NCI-H2196 treated with DMSO at 0.1 percent for 48 hours (cell line): ENCODE measurements at regions not wholly inside any gene's neighbourhood (a gene's known extent, or its start where the extent isn't known, plus 50 kb on each side); places are given as distances from the start of the nearest gene placed in this dataset.
A peak's percentile ranks its signal among the peaks of the same experiment; 100 is the strongest.
"Not testable (repeated sequence)": the region's sequence is repeated elsewhere in the genome, so short reads cannot be mapped to it uniquely, and the experiment has no call there.

Experiments
- DNase-seq: peaks from one replicate; lab custom pipeline; 2025; ENCODE audit not compliant: unreplicated experiment; lab: John Stamatoyannopoulos, UW

DNA sequence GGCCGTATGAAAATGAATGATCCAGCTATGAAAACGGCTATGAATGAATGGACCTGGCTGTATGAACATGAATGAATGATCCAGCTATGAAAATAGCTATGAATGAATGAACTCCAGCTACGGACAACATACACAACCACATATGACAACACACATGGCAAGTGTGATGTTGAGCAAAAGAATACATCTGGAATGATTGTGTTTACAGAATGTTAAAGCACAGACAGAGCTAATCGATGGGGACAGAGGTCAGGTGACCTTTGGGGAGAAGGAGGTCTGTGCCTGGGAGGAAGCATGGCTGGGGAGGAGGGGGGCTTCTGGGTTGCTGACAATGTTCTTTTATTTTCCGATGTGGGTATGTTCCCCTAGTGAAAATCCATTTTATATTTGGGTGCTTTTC is 174.0 kb upstream of the WSCD1 start:
- no peak for DNase-seq

GRCh38 chr17:5897275-5897911 is 172.8 kb upstream of the WSCD1 start:
- no peak for DNase-seq

- DNase-seq = not testable (repeated sequence)
Observed at GRCh38 chr17:5897981-5898380, 172.2 kb upstream of the WSCD1 start.

DNA sequence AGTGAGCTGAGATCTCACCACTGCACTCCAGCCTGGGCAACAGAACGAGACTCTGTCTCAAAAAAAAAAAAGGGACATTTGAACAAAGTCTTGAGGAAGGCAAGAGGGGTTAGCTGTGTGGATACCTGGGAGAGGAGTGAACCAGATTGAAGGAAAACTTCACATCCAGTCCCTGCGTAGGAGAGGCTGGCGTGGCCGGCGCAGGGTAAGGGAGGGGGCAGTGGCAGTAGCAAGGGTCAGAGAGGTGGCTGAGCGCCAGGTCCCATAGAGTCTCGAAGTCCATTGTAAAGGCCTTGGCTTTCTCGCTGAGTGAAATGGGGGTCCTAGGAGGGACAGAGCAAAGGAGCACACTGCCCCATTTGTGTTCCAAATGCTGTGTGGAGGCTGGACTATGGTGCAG is 171.8 kb upstream of the WSCD1 start:
- DNase-seq = no peak

DNA sequence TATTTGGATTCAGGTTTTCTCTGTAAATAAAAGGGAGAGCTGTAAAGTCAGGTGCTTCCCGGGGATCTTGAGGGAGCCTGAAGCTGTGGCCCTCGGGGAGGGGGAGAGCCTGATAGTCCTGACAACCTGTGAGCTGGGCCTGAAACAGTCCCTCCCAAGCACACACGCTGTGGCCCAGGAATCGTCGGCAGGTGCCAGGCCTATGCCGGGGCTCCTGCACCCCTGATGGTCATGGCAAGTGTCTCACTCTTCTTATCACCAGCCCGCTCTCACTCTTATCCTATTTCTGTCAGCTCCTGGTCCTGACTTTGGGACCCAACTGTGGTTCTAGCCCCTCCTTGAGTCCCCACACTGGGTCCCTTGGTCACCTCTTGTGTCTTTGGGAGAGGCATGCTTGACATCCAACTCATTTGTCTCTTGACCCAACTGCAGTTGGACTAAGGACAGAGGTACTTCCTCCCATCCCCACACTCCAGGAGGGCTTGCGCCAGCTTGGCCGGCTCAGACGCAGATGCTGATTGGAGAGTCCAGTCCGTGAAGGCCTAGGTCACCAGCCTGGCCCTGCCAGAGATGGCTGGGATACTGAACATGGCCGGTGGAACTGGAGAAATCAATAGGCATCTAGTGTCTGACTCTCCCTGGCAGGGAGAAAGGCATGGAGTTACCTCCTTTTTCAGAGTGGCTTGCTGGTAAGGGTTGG is 170.5 kb upstream of the WSCD1 start:
- DNase-seq = no peak

DNA sequence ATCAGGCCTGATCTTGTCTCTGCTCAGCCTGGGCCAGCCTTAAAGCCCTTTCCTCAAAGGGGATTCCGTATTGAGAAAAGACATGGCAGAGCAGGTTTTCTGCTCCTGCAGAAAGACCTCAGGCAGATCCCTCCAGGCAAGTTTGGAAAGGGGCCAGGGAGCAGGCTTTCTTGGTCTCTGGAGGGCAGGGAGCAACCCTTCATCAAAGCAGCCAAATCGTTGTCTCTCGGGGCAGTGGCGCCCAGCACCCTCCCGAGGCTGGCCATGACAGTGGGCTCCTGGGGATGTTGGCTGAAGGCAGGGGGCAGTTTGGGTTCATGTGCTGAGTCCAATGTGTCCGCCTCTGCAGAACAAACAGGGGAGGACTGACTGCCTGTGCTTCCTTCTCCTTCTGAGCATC is 168.4 kb upstream of the WSCD1 start:
- DNase-seq = no peak

- DNase-seq = no peak
Observed at GRCh38 chr17:5902181-5903140, 167.7 kb upstream of the WSCD1 start.

GRCh38 chr17:5911919-5912318 is 158.3 kb upstream of the WSCD1 start:
- no peak for DNase-seq

DNA sequence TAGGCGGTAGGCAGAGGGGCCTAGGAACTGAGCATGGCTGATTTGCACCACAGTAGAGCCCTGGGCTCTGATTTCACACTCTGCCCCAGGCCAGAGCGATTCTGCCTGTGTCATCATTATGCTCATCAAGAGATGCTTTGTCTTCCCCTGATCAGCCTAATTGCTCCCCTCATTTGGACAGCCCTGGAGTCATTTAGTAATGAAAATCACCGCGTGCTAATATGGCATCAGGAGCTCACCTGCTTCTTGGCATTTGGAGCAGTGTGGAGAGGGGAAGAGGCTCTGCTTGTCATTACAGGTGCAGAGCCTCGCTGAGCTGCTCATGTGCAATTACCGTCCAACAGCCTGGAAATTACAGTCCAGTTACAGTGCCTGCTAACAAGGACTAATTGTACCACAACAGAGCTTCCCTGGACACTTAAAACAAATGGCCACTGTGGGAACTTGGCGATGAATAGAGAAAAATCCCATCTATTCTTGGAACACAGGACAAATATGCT is 157.1 kb upstream of the WSCD1 start:
- no peak for DNase-seq

- DNase-seq = no peak
Observed at GRCh38 chr17:5913641-5914040, 156.5 kb upstream of the WSCD1 start.

DNA sequence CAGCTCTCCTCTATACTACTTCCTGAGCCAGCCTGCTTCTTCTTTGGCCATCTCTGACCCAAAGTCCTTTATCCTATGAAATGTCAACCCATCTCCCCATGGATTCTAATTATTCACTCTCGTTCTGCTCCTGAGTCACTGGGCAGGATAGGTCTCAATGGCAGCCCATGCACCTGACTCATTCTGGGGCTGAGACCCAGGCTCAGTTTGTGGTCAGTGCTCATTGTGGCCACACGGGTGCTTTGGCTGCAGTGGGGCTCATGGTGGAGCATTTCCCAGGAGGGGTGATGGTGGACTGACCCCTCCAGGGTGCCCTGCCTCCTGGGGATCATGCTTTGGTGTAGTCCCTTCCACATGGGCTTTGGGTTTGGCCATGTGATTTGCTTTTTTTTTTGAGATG is 154.8 kb upstream of the WSCD1 start:
- DNase-seq = no peak

DNA sequence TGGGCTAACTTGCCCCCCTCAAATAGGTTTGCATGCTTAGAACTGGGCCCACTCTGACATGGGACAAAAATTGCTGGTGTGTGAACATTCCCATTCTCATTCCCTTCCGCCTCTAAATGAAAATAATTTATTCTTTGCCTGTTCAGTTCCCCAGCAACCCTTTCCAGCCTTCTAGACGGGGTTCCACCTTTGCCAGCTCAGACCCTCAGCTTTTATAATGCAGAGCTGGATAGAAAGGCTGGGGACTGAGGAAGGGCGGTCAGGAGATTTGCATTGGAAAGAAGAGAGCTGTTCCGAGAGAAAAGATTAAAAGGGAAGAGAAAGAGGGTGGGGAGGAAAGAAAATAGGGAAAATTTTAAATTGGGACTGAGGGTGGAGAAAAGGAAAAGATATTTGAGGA is 151.1 kb upstream of the WSCD1 start:
- no peak for DNase-seq

DNA sequence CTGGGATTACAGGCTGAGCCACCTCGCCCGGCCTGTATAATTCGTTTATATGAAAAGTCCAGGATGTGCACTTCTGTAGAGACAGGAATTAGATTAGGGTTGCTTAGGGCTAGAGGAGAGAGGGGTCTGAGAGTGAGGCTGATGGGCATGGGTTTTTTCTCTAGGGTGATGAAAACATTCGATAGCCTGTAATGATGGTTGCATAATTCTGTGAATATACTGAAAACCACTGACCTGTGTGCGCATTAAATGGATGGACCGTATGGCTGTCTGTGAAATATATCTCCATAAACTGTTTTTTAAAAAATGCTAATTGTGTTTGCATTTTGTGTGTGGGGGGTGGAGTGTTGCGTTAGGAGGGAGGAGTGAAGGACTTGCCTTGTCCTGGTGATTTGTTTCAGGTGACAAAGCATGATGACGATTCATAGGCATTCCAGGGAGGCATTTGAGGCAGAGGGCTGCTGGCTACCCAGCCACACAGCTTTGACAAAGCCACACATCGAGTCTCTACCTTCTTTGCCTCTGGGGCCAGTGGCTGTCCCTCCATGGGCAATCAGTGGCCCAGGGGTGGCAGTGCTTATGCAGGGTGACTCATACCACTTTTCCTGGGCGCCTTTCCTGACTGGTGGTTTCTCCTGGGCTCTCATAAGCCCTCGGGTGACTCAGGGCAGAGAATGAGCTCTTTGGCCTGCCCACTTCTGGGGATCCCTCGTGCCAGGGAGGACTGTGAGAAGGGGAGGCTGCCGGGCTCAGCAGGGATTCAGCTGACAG is 148.5 kb upstream of the WSCD1 start:
- DNase-seq = no peak

DNA sequence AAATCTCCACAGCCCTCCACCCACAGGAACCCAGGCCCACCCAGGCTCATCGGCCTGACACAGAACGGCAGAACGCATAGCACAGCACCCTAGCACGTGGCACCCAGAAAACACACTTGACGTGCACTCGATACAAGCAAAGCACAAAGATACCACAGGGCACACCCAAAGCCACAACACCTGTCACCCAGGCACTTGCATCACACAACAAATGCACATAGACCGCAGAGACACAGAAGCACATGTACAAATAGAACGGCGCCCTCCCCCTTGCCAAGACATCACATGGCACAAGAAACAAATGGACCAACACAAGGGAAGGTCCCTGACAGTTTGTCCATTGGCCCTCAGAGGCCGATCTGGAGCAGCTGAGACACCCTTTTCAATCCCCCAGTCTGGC is 147.7 kb upstream of the WSCD1 start:
- DNase-seq = no peak

DNA sequence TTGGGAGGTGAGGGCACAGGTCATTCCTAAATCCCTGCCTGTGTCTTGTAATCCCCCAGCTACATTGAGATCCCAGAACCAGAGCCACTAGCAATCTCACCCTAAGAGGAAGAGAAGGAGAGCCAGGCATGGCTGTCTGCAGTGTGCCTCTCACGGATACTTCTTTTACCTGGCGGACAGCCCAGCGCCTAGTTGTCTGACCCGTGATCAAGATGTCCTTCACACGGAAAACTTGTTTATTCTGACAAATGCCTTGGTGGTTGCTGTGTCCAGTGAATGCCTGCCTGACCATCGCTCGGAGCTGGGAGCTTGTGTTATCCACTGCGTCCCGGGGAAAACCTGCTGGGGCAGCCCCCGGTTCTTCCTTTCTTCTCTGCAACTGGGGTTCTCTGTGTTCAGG is 140.5 kb upstream of the WSCD1 start:
- no peak for DNase-seq

GRCh38 chr17:5930555-5930954 is 139.6 kb upstream of the WSCD1 start:
- DNase-seq = not testable (repeated sequence)

GRCh38 chr17:5931616-5932015 is 138.6 kb upstream of the WSCD1 start:
- DNase-seq = peak; percentile 48

GRCh38 chr17:5933430-5933829 is 136.7 kb upstream of the WSCD1 start:
- no peak for DNase-seq

DNA sequence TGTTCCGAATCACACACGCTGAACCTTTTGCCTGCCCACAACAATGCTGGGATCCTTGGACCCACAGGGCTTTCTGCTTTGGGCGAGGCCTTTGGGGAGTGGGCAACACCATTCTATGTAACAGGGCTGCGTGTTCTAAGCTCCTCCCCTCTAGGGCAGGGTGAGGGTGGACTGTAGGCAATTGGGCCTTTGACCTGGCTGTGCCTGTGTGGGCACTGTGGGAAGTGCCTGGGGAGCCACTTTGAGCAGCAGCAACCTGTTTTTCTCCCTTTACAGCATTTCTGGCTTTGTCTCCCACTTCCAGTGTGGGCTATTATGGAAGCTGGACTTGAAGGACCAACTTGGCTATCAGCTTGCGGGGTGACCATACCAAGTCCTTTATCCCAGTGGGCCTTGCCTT is 128.9 kb upstream of the WSCD1 start:
- no peak for DNase-seq

- DNase-seq = no peak
Observed at GRCh38 chr17:5942687-5943086, 127.5 kb upstream of the WSCD1 start.

- DNase-seq = no peak
Observed at GRCh38 chr17:5943232-5943631, 126.9 kb upstream of the WSCD1 start.
